OCI-LY3 (cell line): ENCODE measurements at regions not wholly inside any gene's neighbourhood (a gene's known extent, or its start where the extent isn't known, plus 50 kb on each side); places are given as distances from the start of the nearest gene placed in this dataset.

Experiments
- EZH2phosphoT487 ChIP-seq: fragments of 200-600 bp; shearing (Covaris generic); IDR thresholded peaks from 2 replicates; pipeline ENCODE4 v1.6.1; 2018; ENCODE audit warnings: antibody characterized with exemption, mixed run types, low read depth
- TF ChIP-seq, protein P1 (sequence below): fragments of 200-600, 300-600 bp; sonication (generic); IDR thresholded peaks from 2 replicates; pipeline ENCODE4 v1.5.1; 2014; ENCODE audit warnings: antibody characterized with exemption, low read length, low read depth

DNA sequence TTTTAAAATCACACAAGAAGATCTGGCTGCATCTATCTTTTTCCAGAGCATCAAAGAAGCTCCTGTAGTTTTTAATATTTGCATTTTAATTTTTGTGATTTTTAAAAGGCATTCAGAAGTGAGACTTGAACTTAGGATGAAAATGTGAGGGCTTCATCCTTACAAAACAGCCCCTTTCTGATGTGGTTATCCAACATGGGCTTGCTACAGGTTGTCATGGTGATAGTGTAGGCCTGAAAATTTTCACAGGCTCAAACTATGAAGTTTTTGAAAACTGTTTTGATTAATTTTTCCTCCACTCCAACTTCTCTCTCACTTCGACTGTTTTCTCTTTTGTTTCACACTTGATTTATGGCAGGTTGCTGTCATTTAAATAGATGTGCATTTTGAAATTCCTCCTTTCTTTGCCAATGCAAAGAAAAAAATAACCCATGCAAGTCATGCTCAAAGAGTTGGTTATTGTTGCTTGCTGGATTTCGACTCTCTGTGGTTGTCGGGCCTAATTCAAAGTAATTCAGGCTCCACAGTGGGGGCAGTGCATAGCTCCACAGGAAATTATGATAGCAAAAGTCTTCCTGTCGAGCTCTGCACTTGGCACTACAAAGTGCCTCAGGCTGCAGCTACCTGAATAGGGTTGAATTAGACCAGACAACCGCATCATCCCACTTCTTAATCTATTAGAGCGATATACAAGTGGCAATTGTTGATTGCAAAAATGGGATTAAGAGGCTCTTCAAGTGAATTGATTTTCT is 201.0 kb upstream of the GPR101 start:
- TF ChIP-seq, protein P1, sequence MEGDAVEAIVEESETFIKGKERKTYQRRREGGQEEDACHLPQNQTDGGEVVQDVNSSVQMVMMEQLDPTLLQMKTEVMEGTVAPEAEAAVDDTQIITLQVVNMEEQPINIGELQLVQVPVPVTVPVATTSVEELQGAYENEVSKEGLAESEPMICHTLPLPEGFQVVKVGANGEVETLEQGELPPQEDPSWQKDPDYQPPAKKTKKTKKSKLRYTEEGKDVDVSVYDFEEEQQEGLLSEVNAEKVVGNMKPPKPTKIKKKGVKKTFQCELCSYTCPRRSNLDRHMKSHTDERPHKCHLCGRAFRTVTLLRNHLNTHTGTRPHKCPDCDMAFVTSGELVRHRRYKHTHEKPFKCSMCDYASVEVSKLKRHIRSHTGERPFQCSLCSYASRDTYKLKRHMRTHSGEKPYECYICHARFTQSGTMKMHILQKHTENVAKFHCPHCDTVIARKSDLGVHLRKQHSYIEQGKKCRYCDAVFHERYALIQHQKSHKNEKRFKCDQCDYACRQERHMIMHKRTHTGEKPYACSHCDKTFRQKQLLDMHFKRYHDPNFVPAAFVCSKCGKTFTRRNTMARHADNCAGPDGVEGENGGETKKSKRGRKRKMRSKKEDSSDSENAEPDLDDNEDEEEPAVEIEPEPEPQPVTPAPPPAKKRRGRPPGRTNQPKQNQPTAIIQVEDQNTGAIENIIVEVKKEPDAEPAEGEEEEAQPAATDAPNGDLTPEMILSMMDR = no peak
- no peak for TF ChIP-seq EZH2phosphoT487
